Breast epithelium (tissue), 4 donors: ENCODE measurements at regions not wholly inside any gene's neighbourhood (a gene's known extent, or its start where the extent isn't known, plus 50 kb on each side); places are given as distances from the start of the nearest gene placed in this dataset.

Experiments
- DNase-seq, 2 donors: peaks; one replicate each; pipeline ENCODE4 v3.0.0-alpha.2; 2019; ENCODE audit warnings: low spot score in 2 of 2
- H3K27ac ChIP-seq, 2 donors: fragments of 200-600 bp; sonication (generic) in 1 of 2; one replicate each; pipeline ENCODE4 v1.5.1; 2016 to 2019; ENCODE audit warnings: mild to moderate bottlenecking in 1 of 2
- H3K27me3 ChIP-seq, 2 donors: fragments of 200-600 bp; sonication (generic) in 1 of 2; one replicate each; pipeline versions ENCODE4 v1.5.1 to v1.6.0; 2017 to 2019; ENCODE audit warnings: control low read depth in 1 of 2, mild to moderate bottlenecking in 1 of 2
- H3K36me3 ChIP-seq: fragments of 200-600 bp; one replicate; pipeline ENCODE4 v1.5.1; 2019
- H3K4me1 ChIP-seq, 2 donors: fragments of 200-600 bp; sonication (generic); one replicate each; pipeline ENCODE4 v1.5.1; 2016 to 2019; ENCODE audit warnings: control low read depth in 1 of 2
- H3K4me3 ChIP-seq, 3 donors: fragments of 200-600 bp; sonication (generic); 1 replicate in 2 of 3; 2 replicates in 1 of 3; pipeline ENCODE4 v1.5.1; 2016 to 2019; ENCODE audit warnings: mild to moderate bottlenecking in 3 of 3, moderate library complexity in 2 of 3
- H3K9me3 ChIP-seq, 2 donors: fragments of 200-600 bp; sonication (generic) in 1 of 2; one replicate each; pipeline ENCODE4 v1.5.1; 2016 to 2019; ENCODE audit warnings: control low read depth in 1 of 2
- POLR2A ChIP-seq: fragments of 450-650 bp; IDR thresholded peaks from one replicate; pipeline ENCODE4 v1.6.1; 2016; ENCODE audit warnings: antibody characterized with exemption, mild to moderate bottlenecking, moderate library complexity
- POLR2AphosphoS5 ChIP-seq, 3 donors: sonication (generic); formaldehyde crosslinking; IDR thresholded peaks; one replicate each; pipeline ENCODE4 v1.6.1; 2017; ENCODE audit warnings: antibody characterized with exemption in 3 of 3
- intact Hi-C: fragments of 100-400 bp; cut with DNase I; formaldehyde crosslinking; loops from one replicate; pipeline ENCODE4 v1.15.1; 2023; ENCODE audit warnings: low total_unique reads
- TF ChIP-seq, protein P1 (sequence below), 3 donors: fragments of 450-650 bp; IDR thresholded peaks; one replicate each; pipeline ENCODE4 v1.5.1; 2016 to 2017; ENCODE audit warnings: antibody characterized with exemption in 3 of 3, mild to moderate bottlenecking in 3 of 3, moderate library complexity in 3 of 3

DNA sequence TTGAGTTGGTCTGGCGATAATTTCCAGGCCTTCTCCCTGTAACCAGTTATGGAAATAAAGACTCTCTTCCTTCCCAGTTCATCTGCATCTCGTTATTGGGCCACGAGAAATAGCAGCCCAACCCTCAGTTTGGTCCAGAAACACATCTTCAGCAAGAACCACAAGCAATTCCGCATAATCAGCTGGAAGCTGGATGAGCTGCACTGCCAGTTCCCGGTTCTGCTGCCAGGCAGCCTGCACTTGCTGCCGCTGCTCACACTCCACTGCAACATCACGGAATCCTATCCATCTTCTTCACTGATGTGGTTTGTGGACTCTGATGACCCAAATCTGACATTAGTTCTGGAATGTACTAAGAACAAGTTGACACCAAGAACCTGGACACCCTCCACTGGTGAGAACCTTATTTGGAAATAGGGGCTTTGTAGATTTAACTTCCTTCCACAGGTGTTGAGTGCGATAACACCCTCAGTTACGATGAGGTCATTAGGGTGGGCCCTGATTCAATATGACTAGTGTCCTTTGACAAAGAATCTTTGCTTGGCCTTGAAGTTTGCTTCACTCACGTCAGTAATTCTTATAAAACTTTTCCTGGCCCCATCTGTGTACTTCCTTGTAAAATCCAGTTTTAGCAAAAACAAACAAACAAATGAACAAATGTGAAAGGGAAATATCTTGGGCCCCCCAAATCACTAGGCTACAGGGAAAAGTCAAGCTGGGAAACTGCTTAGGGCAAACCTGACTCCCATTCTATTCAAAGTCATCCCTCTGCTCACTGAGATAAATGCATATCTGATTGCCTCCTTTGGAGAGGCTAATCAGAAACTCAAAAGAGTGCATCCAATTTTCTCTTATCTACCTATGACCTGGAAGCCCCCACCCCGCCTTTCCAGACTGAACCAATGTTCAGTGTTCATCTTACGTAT, 221.9 kb upstream of the PROK2 start:
- Histone ChIP-seq H3K4me1 (no peaks in the 10 kb centered on the region), H3K4me3 (no peak overlapping the region), H3K27me3 (no peaks in the 10 kb centered on the region), H3K27ac (no peak overlapping the region), H3K36me3 (no peaks in the 10 kb centered on the region), H3K9me3 (no peaks in the 10 kb centered on the region)
- DNase-seq, result no peak
- TF ChIP-seq POLR2A (no peak), POLR2AphosphoS5 (IDR thresholded peaks at IDR 0.05) (no peak)
- TF ChIP-seq, protein P1, sequence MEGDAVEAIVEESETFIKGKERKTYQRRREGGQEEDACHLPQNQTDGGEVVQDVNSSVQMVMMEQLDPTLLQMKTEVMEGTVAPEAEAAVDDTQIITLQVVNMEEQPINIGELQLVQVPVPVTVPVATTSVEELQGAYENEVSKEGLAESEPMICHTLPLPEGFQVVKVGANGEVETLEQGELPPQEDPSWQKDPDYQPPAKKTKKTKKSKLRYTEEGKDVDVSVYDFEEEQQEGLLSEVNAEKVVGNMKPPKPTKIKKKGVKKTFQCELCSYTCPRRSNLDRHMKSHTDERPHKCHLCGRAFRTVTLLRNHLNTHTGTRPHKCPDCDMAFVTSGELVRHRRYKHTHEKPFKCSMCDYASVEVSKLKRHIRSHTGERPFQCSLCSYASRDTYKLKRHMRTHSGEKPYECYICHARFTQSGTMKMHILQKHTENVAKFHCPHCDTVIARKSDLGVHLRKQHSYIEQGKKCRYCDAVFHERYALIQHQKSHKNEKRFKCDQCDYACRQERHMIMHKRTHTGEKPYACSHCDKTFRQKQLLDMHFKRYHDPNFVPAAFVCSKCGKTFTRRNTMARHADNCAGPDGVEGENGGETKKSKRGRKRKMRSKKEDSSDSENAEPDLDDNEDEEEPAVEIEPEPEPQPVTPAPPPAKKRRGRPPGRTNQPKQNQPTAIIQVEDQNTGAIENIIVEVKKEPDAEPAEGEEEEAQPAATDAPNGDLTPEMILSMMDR (IDR thresholded peaks at IDR 0.05), result no peak
- intact Hi-C loops, result no loop called here

DNA sequence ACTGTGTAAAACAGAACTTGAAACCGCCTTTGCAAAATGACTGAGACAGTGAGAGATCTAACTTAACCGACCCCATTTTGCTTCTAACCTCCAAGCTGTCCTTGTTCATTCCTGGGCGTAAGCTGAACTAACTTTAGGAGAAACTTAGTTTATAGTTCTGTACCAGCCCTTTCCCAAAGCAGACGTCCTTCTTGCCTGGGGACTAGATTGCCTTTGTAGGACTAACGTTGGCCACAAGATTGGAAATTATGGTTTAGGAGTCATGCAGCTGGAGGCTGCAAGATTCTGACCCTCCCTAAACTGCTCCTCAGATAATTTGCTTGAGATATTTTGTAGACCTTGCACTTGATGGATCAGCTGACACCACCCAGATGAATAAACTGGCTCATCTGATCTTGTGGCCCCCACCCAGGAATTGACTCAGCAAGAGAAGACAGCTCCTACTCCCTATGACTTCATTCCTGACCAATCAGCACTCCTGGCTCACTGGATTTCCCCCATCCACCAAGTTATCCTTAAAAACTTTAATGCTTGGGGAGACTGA, 219.9 kb upstream of the PROK2 start:
- Histone ChIP-seq H3K4me3 (no peak overlapping the region), H3K27ac (no peak overlapping the region), H3K4me1 (no peaks in the 10 kb centered on the region), H3K27me3 (no peaks in the 10 kb centered on the region), H3K36me3 (no peaks in the 10 kb centered on the region), H3K9me3 (no peaks in the 10 kb centered on the region)
- no peak for DNase-seq
- intact Hi-C loops, result no loop called here
- TF ChIP-seq POLR2AphosphoS5 (IDR thresholded peaks at IDR 0.05) (no peak), POLR2A (no peak)
- TF ChIP-seq, protein P1 (IDR thresholded peaks at IDR 0.05), result no peak

DNA sequence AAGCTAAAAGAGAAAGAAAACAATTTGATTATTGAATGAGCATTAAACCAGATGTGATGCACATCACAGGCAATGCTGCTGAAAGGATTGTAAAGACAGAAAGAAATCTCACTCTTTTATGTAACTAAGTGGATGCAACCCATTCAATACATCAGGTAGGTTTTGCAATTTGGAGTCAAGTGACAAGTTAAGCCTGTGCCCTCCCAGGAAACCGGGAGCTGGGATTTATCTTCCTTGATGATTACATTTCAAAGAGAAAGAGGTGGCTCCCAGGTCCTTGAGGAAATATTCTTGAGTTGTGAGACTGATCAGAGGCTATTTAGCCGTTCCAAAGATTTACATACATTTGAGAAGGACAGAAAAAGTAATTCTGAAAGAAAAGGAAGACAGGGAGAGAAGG, 219.0 kb upstream of the PROK2 start:
- no peaks in the 10 kb centered on the region for H3K4me1 ChIP-seq
- DNase-seq, result no peak
- H3K4me3 ChIP-seq, result no peak overlapping the region
- no peaks in the 10 kb centered on the region for H3K9me3 ChIP-seq
- no peak overlapping the region for H3K27ac ChIP-seq
- no peaks in the 10 kb centered on the region for H3K36me3 ChIP-seq
- no peak for TF ChIP-seq POLR2A
- intact Hi-C loops, result no loop called here
- H3K27me3 ChIP-seq, result no peaks in the 10 kb centered on the region

DNA sequence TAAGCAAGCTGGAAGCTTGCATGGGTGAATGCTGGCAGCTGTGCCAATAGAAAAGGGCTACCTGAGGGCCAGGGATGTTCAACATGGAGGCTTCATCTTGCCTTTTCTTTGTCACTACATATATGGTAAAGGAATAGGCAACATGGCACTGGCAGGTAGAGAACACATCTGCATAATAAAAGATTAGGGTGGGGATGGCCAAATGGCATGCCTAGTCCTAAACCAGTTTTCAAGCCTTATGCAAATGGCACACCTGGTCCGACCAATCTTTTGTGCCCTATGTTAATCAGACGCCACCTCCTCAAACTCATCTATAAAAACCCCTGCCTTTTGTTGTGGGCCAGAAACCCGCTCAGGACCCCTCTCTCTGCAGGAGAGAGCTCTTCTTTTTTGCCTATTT, 216.8 kb upstream of the PROK2 start:
- H3K9me3 ChIP-seq, result no peaks in the 10 kb centered on the region
- no peaks in the 10 kb centered on the region for H3K27me3 ChIP-seq
- TF ChIP-seq, protein P1 (IDR thresholded peaks at IDR 0.05), result no peak
- TF ChIP-seq POLR2A (no peak), POLR2AphosphoS5 (IDR thresholded peaks at IDR 0.05) (no peak)
- H3K36me3 ChIP-seq, result no peaks in the 10 kb centered on the region
- intact Hi-C loops, result no loop called here
- H3K4me3 ChIP-seq, result no peak overlapping the region
- no peak for DNase-seq
- no peak overlapping the region for H3K27ac ChIP-seq
- no peaks in the 10 kb centered on the region for H3K4me1 ChIP-seq

DNA sequence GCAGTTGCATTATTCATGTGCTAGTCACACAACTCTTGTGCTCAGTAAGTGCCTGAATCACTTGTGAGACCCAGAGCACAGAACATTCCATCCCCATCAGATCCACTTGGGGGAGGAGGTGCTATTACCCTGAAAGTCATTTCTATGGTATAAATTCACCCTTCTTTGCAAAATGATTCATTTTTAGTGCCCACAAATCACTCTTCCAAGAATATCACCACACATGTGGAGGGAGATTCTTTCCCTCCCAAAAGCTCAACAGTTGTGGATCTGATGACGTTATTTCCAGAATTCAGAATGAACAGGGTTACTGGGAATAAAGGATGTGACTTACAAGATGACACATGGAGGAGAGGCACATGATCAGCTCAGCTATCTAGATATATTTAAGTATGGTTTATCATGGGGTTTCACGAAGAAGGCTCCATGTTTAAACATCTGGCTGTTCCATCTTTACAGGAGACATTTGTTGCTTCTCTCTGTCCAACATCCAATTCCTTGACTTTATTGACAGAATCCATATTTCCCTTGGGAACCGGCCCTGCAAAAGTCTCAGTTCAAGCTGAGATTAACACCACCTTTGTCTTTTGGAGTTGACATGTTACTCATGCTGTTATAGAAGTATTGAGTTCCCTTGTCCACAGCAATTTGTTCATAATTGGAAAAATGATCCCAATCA, 214.2 kb upstream of the PROK2 start:
- DNase-seq, result no peak
- no peak overlapping the region for H3K27ac ChIP-seq
- intact Hi-C loops, result no loop called here
- TF ChIP-seq POLR2A (no peak), POLR2AphosphoS5 (IDR thresholded peaks at IDR 0.05) (no peak)
- TF ChIP-seq, protein P1 (IDR thresholded peaks at IDR 0.05), result no peak
- H3K36me3 ChIP-seq, result no peaks in the 10 kb centered on the region
- no peaks in the 10 kb centered on the region for H3K4me1 ChIP-seq
- no peaks in the 10 kb centered on the region for H3K9me3 ChIP-seq
- H3K4me3 ChIP-seq, result no peak overlapping the region
- H3K27me3 ChIP-seq, result no peaks in the 10 kb centered on the region
